Mucosa of rectum (tissue), 2 donors: ENCODE measurements at regions not wholly inside any gene's neighbourhood (a gene's known extent, or its start where the extent isn't known, plus 50 kb on each side); places are given as distances from the start of the nearest gene placed in this dataset.

ENCODE experiments used
- H3K27ac ChIP-seq, 2 donors: one replicate each; pipeline ENCODE4 v1.7.0; 2013; ENCODE audit warnings: inconsistent platforms in 2 of 2, low read depth in 2 of 2, low read length in 2 of 2
- H3K27me3 ChIP-seq, 2 donors: one replicate each; pipeline ENCODE4 v1.7.0; 2013; ENCODE audit warnings: low read length in 2 of 2; ENCODE audit not compliant: control insufficient read depth in 2 of 2, insufficient read depth in 2 of 2
- H3K36me3 ChIP-seq, 2 donors: one replicate each; pipeline ENCODE4 v1.7.0; 2013; ENCODE audit warnings: low read length in 2 of 2; ENCODE audit not compliant: control insufficient read depth in 2 of 2, insufficient read depth in 2 of 2
- H3K4me1 ChIP-seq, 2 donors: one replicate each; pipeline ENCODE4 v1.7.0; 2013; ENCODE audit warnings: low read length in 2 of 2, mild to moderate bottlenecking in 1 of 2; ENCODE audit not compliant: control insufficient read depth in 2 of 2, insufficient read depth in 2 of 2
- H3K4me3 ChIP-seq, 2 donors: one replicate each; pipeline ENCODE4 v1.7.0; 2013; ENCODE audit warnings: low read length in 2 of 2
- H3K9ac ChIP-seq, 2 donors: one replicate each; pipeline ENCODE4 v1.7.0; 2013; ENCODE audit warnings: low read length in 2 of 2, low read depth in 1 of 2, mild to moderate bottlenecking in 1 of 2
- H3K9me3 ChIP-seq, 2 donors: one replicate each; pipeline ENCODE4 v1.7.0; 2013; ENCODE audit warnings: low read length in 2 of 2; ENCODE audit not compliant: control insufficient read depth in 2 of 2
- donor health status: healthy.
- donor health status: Normal muscosa, but diverticular disease.

DNA sequence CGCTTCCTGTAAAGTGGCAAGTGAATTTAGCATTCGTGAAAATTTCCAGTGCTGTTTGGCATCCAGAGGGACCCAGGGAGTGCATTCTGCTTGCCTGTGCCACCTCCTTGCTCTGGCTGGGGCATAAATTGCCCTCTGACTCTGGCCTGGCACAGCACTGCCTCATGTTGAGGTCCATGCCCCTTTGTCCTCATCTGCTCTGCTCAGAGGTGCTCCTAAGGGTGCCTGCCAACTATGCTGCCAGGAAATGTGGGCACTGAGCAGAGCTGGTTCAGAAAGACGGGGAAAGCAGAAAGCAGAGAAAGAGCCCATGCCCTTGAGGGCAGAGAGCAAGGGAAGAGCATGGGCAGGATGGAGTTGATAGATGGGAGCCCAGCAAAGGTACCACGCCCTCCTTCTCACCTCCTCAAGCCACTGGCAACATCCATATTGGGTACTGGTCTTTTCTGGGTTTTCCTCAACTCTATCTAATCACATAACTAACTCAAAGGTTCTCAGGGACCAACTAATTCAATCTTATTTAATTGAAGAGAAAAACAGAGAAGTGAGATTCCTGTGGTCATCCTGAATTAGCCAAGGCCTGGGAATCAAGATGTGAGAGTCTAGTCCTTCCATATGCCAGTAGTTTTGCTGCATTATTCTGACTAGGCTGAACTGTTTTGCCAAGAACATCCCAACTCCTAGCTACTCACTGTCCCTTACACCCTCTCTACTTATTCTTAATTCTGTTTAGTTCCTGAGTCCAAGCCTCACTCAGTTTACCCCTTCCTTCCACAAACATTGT, 441.5 kb upstream of the TNP1 start:
- H3K9me3 ChIP-seq: no peaks in the 10 kb centered on the region
- no peak overlapping the region for H3K4me3 ChIP-seq
- no peak overlapping the region for H3K27ac ChIP-seq
- H3K9ac ChIP-seq: no peak overlapping the region
- no peaks in the 10 kb centered on the region for H3K4me1 ChIP-seq
- H3K36me3 ChIP-seq: no peaks in the 10 kb centered on the region
- no peaks in the 10 kb centered on the region for H3K27me3 ChIP-seq

GRCh38 chr2:217299590-217299989, 439.7 kb upstream of the TNP1 start:
- H3K36me3 ChIP-seq: no peaks in the 10 kb centered on the region
- no peaks in the 10 kb centered on the region for H3K27me3 ChIP-seq
- H3K9ac ChIP-seq: no peak overlapping the region
- no peak overlapping the region for H3K27ac ChIP-seq
- H3K4me3 ChIP-seq: no peak overlapping the region
- no peaks in the 10 kb centered on the region for H3K9me3 ChIP-seq
- H3K4me1 ChIP-seq: no peaks in the 10 kb centered on the region

GRCh38 chr2:217297096-217297495, 437.2 kb upstream of the TNP1 start:
- Histone ChIP-seq H3K4me1 (no peaks in the 10 kb centered on the region), H3K9ac (no peak overlapping the region), H3K27ac (no peak overlapping the region), H3K27me3 (no peaks in the 10 kb centered on the region), H3K36me3 (no peaks in the 10 kb centered on the region), H3K4me3 (no peak overlapping the region), H3K9me3 (no peaks in the 10 kb centered on the region)

- H3K36me3 ChIP-seq: no peaks in the 10 kb centered on the region
- H3K9me3 ChIP-seq: no peaks in the 10 kb centered on the region
- no peaks in the 10 kb centered on the region for H3K4me1 ChIP-seq
- H3K9ac ChIP-seq: no peak overlapping the region
- no peaks in the 10 kb centered on the region for H3K27me3 ChIP-seq
- H3K4me3 ChIP-seq: no peak overlapping the region
- H3K27ac ChIP-seq: no peak overlapping the region
Measured at GRCh38 chr2:217294818-217295217, 435.0 kb upstream of the TNP1 start.

GRCh38 chr2:217294211-217294610, 434.3 kb upstream of the TNP1 start:
- Histone ChIP-seq H3K9me3 (no peaks in the 10 kb centered on the region), H3K4me1 (no peaks in the 10 kb centered on the region), H3K27ac (no peak overlapping the region), H3K4me3 (no peak overlapping the region), H3K9ac (no peak overlapping the region), H3K36me3 (no peaks in the 10 kb centered on the region), H3K27me3 (no peaks in the 10 kb centered on the region)

- Histone ChIP-seq H3K9ac (no peak overlapping the region), H3K9me3 (no peaks in the 10 kb centered on the region), H3K36me3 (no peaks in the 10 kb centered on the region), H3K27ac (no peak overlapping the region), H3K27me3 (no peaks in the 10 kb centered on the region), H3K4me1 (no peaks in the 10 kb centered on the region), H3K4me3 (no peak overlapping the region)
Measured at GRCh38 chr2:217293607-217294006, 433.7 kb upstream of the TNP1 start.

GRCh38 chr2:217293046-217293445, 433.2 kb upstream of the TNP1 start:
- Histone ChIP-seq H3K9me3 (no peaks in the 10 kb centered on the region), H3K36me3 (no peaks in the 10 kb centered on the region), H3K4me1 (no peaks in the 10 kb centered on the region), H3K27me3 (no peaks in the 10 kb centered on the region), H3K4me3 (no peak overlapping the region), H3K27ac (no peak overlapping the region), H3K9ac (no peak overlapping the region)

- no peak overlapping the region for H3K27ac ChIP-seq
- no peak overlapping the region for H3K9ac ChIP-seq
- H3K36me3 ChIP-seq: no peaks in the 10 kb centered on the region
- no peak overlapping the region for H3K4me3 ChIP-seq
- no peaks in the 10 kb centered on the region for H3K9me3 ChIP-seq
- H3K27me3 ChIP-seq: no peaks in the 10 kb centered on the region
- no peaks in the 10 kb centered on the region for H3K4me1 ChIP-seq
Measured at GRCh38 chr2:217291259-217291658, 431.4 kb upstream of the TNP1 start.

- no peak overlapping the region for H3K27ac ChIP-seq
- H3K9ac ChIP-seq: no peak overlapping the region
- no peaks in the 10 kb centered on the region for H3K4me1 ChIP-seq
Measured at GRCh38 chr2:217290467-217290866, 430.6 kb upstream of the TNP1 start.

DNA sequence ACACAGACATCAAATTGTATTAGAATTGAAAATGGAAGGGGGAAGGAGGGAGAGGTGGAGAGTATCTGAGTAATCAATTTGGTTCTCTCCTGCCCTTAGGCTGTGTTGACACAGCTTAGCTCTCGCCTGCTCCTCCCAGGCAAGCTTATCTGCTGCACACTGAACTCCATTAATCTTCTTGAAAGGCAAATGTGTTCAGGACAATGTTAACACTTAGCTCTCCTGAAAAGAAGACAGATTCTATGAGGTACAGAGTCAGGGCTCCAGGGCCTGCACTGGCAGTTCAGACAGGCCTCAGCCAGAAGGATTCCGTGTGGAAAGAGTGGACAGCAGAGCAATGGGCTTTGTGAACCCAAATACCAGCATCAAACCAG, 430.0 kb upstream of the TNP1 start:
- Histone ChIP-seq H3K9me3 (no peaks in the 10 kb centered on the region), H3K4me3 (no peak overlapping the region), H3K9ac (no peak overlapping the region), H3K36me3 (no peaks in the 10 kb centered on the region), H3K27me3 (no peaks in the 10 kb centered on the region), H3K4me1 (no peaks in the 10 kb centered on the region), H3K27ac (no peak overlapping the region)

More at GRCh38 chr2:217290467-217290866, 430.6 kb upstream of the TNP1 start:
- H3K9me3 ChIP-seq: no peaks in the 10 kb centered on the region
- no peaks in the 10 kb centered on the region for H3K27me3 ChIP-seq
- H3K36me3 ChIP-seq: no peaks in the 10 kb centered on the region
- no peak overlapping the region for H3K4me3 ChIP-seq
